Kidney epithelial cell (primary cell): ENCODE measurements at regions not wholly inside any gene's neighbourhood (a gene's known extent, or its start where the extent isn't known, plus 50 kb on each side); places are given as distances from the start of the nearest gene placed in this dataset.

Source experiments
- DNase-seq: peaks from one replicate; pipeline ENCODE4 v3.0.0-alpha.2; 2010; ENCODE audit warnings: low read depth
- H3K27me3 ChIP-seq: 2 replicates; pipeline ENCODE4 v1.6.0; 2011; ENCODE audit warnings: low read length; ENCODE audit not compliant: control insufficient read depth, insufficient read depth
- H3K36me3 ChIP-seq: 2 replicates; pipeline ENCODE4 v1.5.1; 2011; ENCODE audit warnings: low read length; ENCODE audit not compliant: control insufficient read depth, insufficient read depth
- H3K4me3 ChIP-seq: 2 replicates; pipeline ENCODE4 v1.5.1; 2011; ENCODE audit warnings: low read depth, mild to moderate bottlenecking, control low read depth, low read length
- CTCF ChIP-seq: IDR thresholded peaks from 2 replicates; pipeline ENCODE4 v1.5.1; 2011; ENCODE audit warnings: mild to moderate bottlenecking, moderate library complexity, low read length, control low read depth, inconsistent platforms; ENCODE audit not compliant: insufficient read depth, poor library complexity, severe bottlenecking

- H3K36me3 ChIP-seq = no peaks in the 10 kb centered on the region
- H3K27me3 ChIP-seq = no peaks in the 10 kb centered on the region
- no peak for TF ChIP-seq CTCF
- no peak overlapping the region for H3K4me3 ChIP-seq
- no peak for DNase-seq
These were observed 210.7 kb upstream of the RND3 start for GRCh38 chr2:150698016-150698661.

- DNase-seq = no peak
- H3K36me3 ChIP-seq = no peaks in the 10 kb centered on the region
- H3K4me3 ChIP-seq = no peak overlapping the region
- H3K27me3 ChIP-seq = no peaks in the 10 kb centered on the region
- no peak for TF ChIP-seq CTCF
These were observed 210.1 kb upstream of the RND3 start for GRCh38 chr2:150697596-150697995.

GRCh38 chr2:150695451-150696135, 208.1 kb upstream of the RND3 start:
- no peak overlapping the region for H3K4me3 ChIP-seq
- no peaks in the 10 kb centered on the region for H3K36me3 ChIP-seq
- no peak for TF ChIP-seq CTCF
- no peaks in the 10 kb centered on the region for H3K27me3 ChIP-seq
- no peak for DNase-seq

- no peaks in the 10 kb centered on the region for H3K36me3 ChIP-seq
- no peak overlapping the region for H3K4me3 ChIP-seq
- no peak for DNase-seq
- no peaks in the 10 kb centered on the region for H3K27me3 ChIP-seq
- TF ChIP-seq CTCF = no peak
These were observed 206.1 kb upstream of the RND3 start for GRCh38 chr2:150693556-150693955.

GRCh38 chr2:150690870-150691269, 203.4 kb upstream of the RND3 start:
- Histone ChIP-seq H3K4me3 (no peak overlapping the region), H3K36me3 (no peaks in the 10 kb centered on the region), H3K27me3 (no peaks in the 10 kb centered on the region)
- no peak for DNase-seq
- no peak for TF ChIP-seq CTCF

GRCh38 chr2:150690261-150690660, 202.8 kb upstream of the RND3 start:
- Histone ChIP-seq H3K36me3 (no peaks in the 10 kb centered on the region), H3K4me3 (no peak overlapping the region), H3K27me3 (no peaks in the 10 kb centered on the region)
- DNase-seq = no peak
- no peak for TF ChIP-seq CTCF
